GM23338 (cell line): ENCODE measurements at regions not wholly inside any gene's neighbourhood (a gene's known extent, or its start where the extent isn't known, plus 50 kb on each side); places are given as distances from the start of the nearest gene placed in this dataset.

Source experiments
- ATAC-seq: fragments of 200-7000 bp; cut with Tn5 transposase; 3 replicates; pipeline ENCODE4 v1.9.1; 2020
- DNase-seq: peaks from one replicate; pipeline ENCODE4 v3.0.0-alpha.2; 2015; ENCODE audit warnings: low spot score
- H2AFZ ChIP-seq: fragments of 200-600 bp; sonication (generic); 2 replicates; pipeline ENCODE4 v1.8.0; 2016; ENCODE audit warnings: antibody characterized with exemption, mild to moderate bottlenecking, moderate library complexity
- H3F3A ChIP-seq: fragments of 200-600 bp; sonication (generic); replicated peaks from 2 replicates; pipeline ENCODE4 v1.8.0; 2017; ENCODE audit warnings: antibody characterized with exemption, mixed run types, low read depth
- H3K27ac ChIP-seq: fragments of 200-600 bp; sonication (generic); 2 replicates; pipeline ENCODE4 v1.6.1; 2016; ENCODE audit warnings: low read depth
- H3K27me3 ChIP-seq: fragments of 200-600 bp; sonication (generic); 2 replicates; pipeline ENCODE4 v1.8.0; 2016; ENCODE audit warnings: mild to moderate bottlenecking, mixed run types, moderate library complexity; ENCODE audit not compliant: insufficient read depth
- H3K36me3 ChIP-seq: fragments of 200-600 bp; sonication (generic); 2 replicates; pipeline ENCODE4 v1.8.0; 2016; ENCODE audit warnings: mild to moderate bottlenecking; ENCODE audit not compliant: insufficient read depth
- H3K4me1 ChIP-seq: fragments of 200-600 bp; sonication (generic); 2 replicates; pipeline ENCODE4 v1.8.0; 2016; ENCODE audit warnings: mild to moderate bottlenecking, moderate library complexity; ENCODE audit not compliant: insufficient read depth
- H3K4me2 ChIP-seq: fragments of 200-600 bp; sonication (generic); 2 replicates; pipeline ENCODE4 v1.7.1; 2017; ENCODE audit warnings: mixed run types
- H3K4me3 ChIP-seq: fragments of 200-600 bp; sonication (generic); 2 replicates; pipeline ENCODE4 v1.6.1; 2016; ENCODE audit warnings: mixed run types
- H3K79me2 ChIP-seq: fragments of 200-600 bp; sonication (generic); replicated peaks from 2 replicates; pipeline ENCODE4 v1.8.0; 2017; ENCODE audit warnings: mild to moderate bottlenecking; ENCODE audit not compliant: insufficient read depth
- H3K9me2 ChIP-seq: fragments of 200-600 bp; sonication (generic); 2 replicates; pipeline ENCODE4 v1.8.0; 2017; ENCODE audit not compliant: insufficient read depth
- H4K20me1 ChIP-seq: fragments of 200-600 bp; sonication (generic); replicated peaks from 2 replicates; pipeline ENCODE4 v1.8.0; 2017; ENCODE audit warnings: mild to moderate bottlenecking; ENCODE audit not compliant: insufficient read depth
- H3K27ac Mint-ChIP-seq: 2 replicates; pipeline ENCODE4 v1.8.0; 2020; ENCODE audit warnings: inconsistent platforms, mild to moderate bottlenecking, moderate library complexity, mixed read lengths
- H3K27me3 Mint-ChIP-seq: 3 replicates; pipeline ENCODE4 v1.8.0; 2022; ENCODE audit warnings: low read depth, mild to moderate bottlenecking, moderate library complexity, mixed read lengths, inconsistent platforms; ENCODE audit not compliant: insufficient read depth, poor library complexity
- H3K36me3 Mint-ChIP-seq: 3 replicates; pipeline ENCODE4 v1.8.0; 2021; ENCODE audit warnings: low read depth, mild to moderate bottlenecking, inconsistent platforms, moderate library complexity, mixed read lengths
- H3K4me1 Mint-ChIP-seq: 3 replicates; pipeline ENCODE4 v1.8.0; 2020; ENCODE audit warnings: mild to moderate bottlenecking, inconsistent platforms, mixed read lengths
- H3K4me3 Mint-ChIP-seq: 3 replicates; pipeline ENCODE4 v1.8.0; 2021; ENCODE audit warnings: moderate library complexity, mild to moderate bottlenecking, inconsistent platforms, mixed read lengths
- H3K9me3 Mint-ChIP-seq: 3 replicates; pipeline ENCODE4 v1.8.0; 2020; ENCODE audit warnings: moderate library complexity, mild to moderate bottlenecking, inconsistent platforms, mixed read lengths
- CREB1 ChIP-seq: fragments of 250-450 bp; sonication (Bioruptor Pico); IDR thresholded peaks from 2 replicates; pipeline ENCODE4 v1.5.0; 2020; ENCODE audit warnings: low read depth, mild to moderate bottlenecking, moderate library complexity
- ETS1 ChIP-seq: IDR thresholded peaks from 2 replicates; pipeline ENCODE4 v1.6.1; 2016; ENCODE audit warnings: antibody characterized with exemption
- EZH2 ChIP-seq: fragments of 200-600 bp; sonication (generic); IDR thresholded peaks from one replicate; pipeline ENCODE4 v1.8.0; 2017; ENCODE audit warnings: antibody characterized with exemption, mild to moderate bottlenecking, low read depth; ENCODE audit not compliant: unreplicated experiment
- NANOG ChIP-seq: IDR thresholded peaks from 2 replicates; pipeline ENCODE4 v1.6.1; 2016; ENCODE audit warnings: antibody characterized with exemption, borderline replicate concordance
- POLR2AphosphoS5 ChIP-seq: IDR thresholded peaks from 2 replicates; pipeline ENCODE4 v1.6.1; 2016; ENCODE audit warnings: antibody characterized with exemption, low read depth
- REST ChIP-seq: IDR thresholded peaks from one replicate; pipeline ENCODE4 v1.6.1; 2018; ENCODE audit warnings: antibody characterized with exemption; ENCODE audit not compliant: unreplicated experiment
- ZNF114 ChIP-seq: fragments of 250-450 bp; sonication (Bioruptor Pico); IDR thresholded peaks from 2 replicates; pipeline ENCODE4 v1.5.0; 2020; ENCODE audit warnings: mild to moderate bottlenecking, moderate library complexity
- ZNF462 ChIP-seq: fragments of 250-450 bp; sonication (Bioruptor Pico); IDR thresholded peaks from 2 replicates; pipeline ENCODE4 v1.5.0; 2020; ENCODE audit warnings: mild to moderate bottlenecking, moderate library complexity

- no peak for ATAC-seq
- no peaks in the 10 kb centered on the region for H3K9me3 Mint-ChIP-seq
Measured at GRCh38 chr14:22251090-22251489, 337.9 kb downstream of the DAD1 start.

More at GRCh38 chr14:22251090-22251489, 337.9 kb downstream of the DAD1 start:
- no peak overlapping the region for H2AFZ ChIP-seq
- no peaks in the 10 kb centered on the region for H3K4me1 ChIP-seq
- Mint-ChIP-seq H3K36me3 (no peaks in the 10 kb centered on the region), H3K27me3 (peaks cover 6% of the 10 kb centered on the region), H3K4me1 (peaks cover 15% of the 10 kb centered on the region; the same call in 2 of the 3 replicates), H3K27ac (no peak overlapping the region), H3K4me3 (no peak overlapping the region)
- H4K20me1 ChIP-seq = no peaks in the 10 kb centered on the region
- TF ChIP-seq EZH2 (no peak), NANOG (no peak), ETS1 (no peak), CREB1 (CRISPR knock-in tag) (no peak), ZNF462 (CRISPR knock-in tag) (no peak), REST (no peak), ZNF114 (no peak), POLR2AphosphoS5 (no peak)
- no peak overlapping the region for H3K4me2 ChIP-seq
- H3K79me2 ChIP-seq = no peaks in the 10 kb centered on the region
- no peak overlapping the region for H3K27ac ChIP-seq
- no peaks in the 10 kb centered on the region for H3F3A ChIP-seq
- no peak overlapping the region for H3K4me3 ChIP-seq
- no peaks in the 10 kb centered on the region for H3K36me3 ChIP-seq
- H3K9me2 ChIP-seq = peaks cover 8% of the 10 kb centered on the region; the same call in 1 of the 2 replicates
- no peak for DNase-seq
- H3K27me3 ChIP-seq = no peaks in the 10 kb centered on the region
